ENCODE measurements at regions not wholly inside any gene's neighbourhood (a gene's known extent, or its start where the extent isn't known, plus 50 kb on each side); places are given as distances from the start of the nearest gene placed in this dataset.

GRCh38 chr9:31023847-31024246 is 1360.6 kb upstream of the ACO1 start:
- no peak for ATAC-seq
- intact Hi-C loops (cut with DNase I), result no loop called here

GRCh38 chr9:31027678-31028077 is 1356.8 kb upstream of the ACO1 start:
- DNase-seq (no peak), ATAC-seq (no peak)
- no peaks in the 10 kb centered on the region for H3K27me3 ChIP-seq
- H3K9me3 ChIP-seq, result no peaks in the 10 kb centered on the region
- peaks cover 0 to 4% of the 10 kb centered on the region in 2 donors for H3K36me3 ChIP-seq
- no peak for TF ChIP-seq CTCF (IDR thresholded peaks at IDR 0.05)
- no peak overlapping the region for H3K27ac ChIP-seq
- no peaks in the 10 kb centered on the region for H3K4me1 ChIP-seq
- intact Hi-C loops (cut with DNase I), result no loop called here
- H3K4me3 ChIP-seq, result no peak overlapping the region

More at GRCh38 chr9:31023847-31024246, 1360.6 kb upstream of the ACO1 start:
- TF ChIP-seq CTCF (IDR thresholded peaks at IDR 0.05), result no peak
- H3K36me3 ChIP-seq, result peaks cover 0 to 4% of the 10 kb centered on the region in 2 donors
- H3K4me1 ChIP-seq, result no peaks in the 10 kb centered on the region
- DNase-seq, result no peak
- H3K9me3 ChIP-seq, result no peaks in the 10 kb centered on the region
- no peak overlapping the region for H3K27ac ChIP-seq
- no peaks in the 10 kb centered on the region for H3K27me3 ChIP-seq
- no peak overlapping the region for H3K4me3 ChIP-seq

GRCh38 chr9:31028137-31028536 is 1356.3 kb upstream of the ACO1 start:
- peaks cover 0 to 4% of the 10 kb centered on the region in 2 donors for H3K36me3 ChIP-seq
- no peaks in the 10 kb centered on the region for H3K27me3 ChIP-seq
- ATAC-seq, result no peak
- no peak overlapping the region for H3K4me3 ChIP-seq
- peak in 1 of 4 donors; percentile 41 for DNase-seq
- no peak for TF ChIP-seq CTCF (IDR thresholded peaks at IDR 0.05)
- no peak overlapping the region for H3K27ac ChIP-seq
- H3K4me1 ChIP-seq, result no peaks in the 10 kb centered on the region
- no peaks in the 10 kb centered on the region for H3K9me3 ChIP-seq
- intact Hi-C loops (cut with DNase I), result no loop called here

GRCh38 chr9:31030741-31031202 is 1353.7 kb upstream of the ACO1 start:
- peak; percentile 80 for ATAC-seq
- Histone ChIP-seq H3K27ac (no peak overlapping the region), H3K36me3 (peaks cover 0 to 4% of the 10 kb centered on the region in 2 donors), H3K9me3 (no peaks in the 10 kb centered on the region), H3K4me3 (no peak overlapping the region), H3K27me3 (no peaks in the 10 kb centered on the region), H3K4me1 (no peaks in the 10 kb centered on the region)
- no peak for DNase-seq
- TF ChIP-seq CTCF (IDR thresholded peaks at IDR 0.05), result no peak
- intact Hi-C loops (cut with DNase I), result no loop called here

- no peak overlapping the region for H3K4me3 ChIP-seq
- no peaks in the 10 kb centered on the region for H3K27me3 ChIP-seq
- intact Hi-C loops (cut with DNase I), result no loop called here
- no peak overlapping the region for H3K27ac ChIP-seq
- no peaks in the 10 kb centered on the region for H3K9me3 ChIP-seq
- H3K4me1 ChIP-seq, result no peaks in the 10 kb centered on the region
- DNase-seq (no peak), ATAC-seq (no peak)
- H3K36me3 ChIP-seq, result no peaks in the 10 kb centered on the region
- TF ChIP-seq CTCF (IDR thresholded peaks at IDR 0.05), result no peak
Observed at GRCh38 chr9:31032206-31032605, 1352.2 kb upstream of the ACO1 start.
